ENCODE measurements at regions not wholly inside any gene's neighbourhood (a gene's known extent, or its start where the extent isn't known, plus 50 kb on each side); places are given as distances from the start of the nearest gene placed in this dataset.

DNA sequence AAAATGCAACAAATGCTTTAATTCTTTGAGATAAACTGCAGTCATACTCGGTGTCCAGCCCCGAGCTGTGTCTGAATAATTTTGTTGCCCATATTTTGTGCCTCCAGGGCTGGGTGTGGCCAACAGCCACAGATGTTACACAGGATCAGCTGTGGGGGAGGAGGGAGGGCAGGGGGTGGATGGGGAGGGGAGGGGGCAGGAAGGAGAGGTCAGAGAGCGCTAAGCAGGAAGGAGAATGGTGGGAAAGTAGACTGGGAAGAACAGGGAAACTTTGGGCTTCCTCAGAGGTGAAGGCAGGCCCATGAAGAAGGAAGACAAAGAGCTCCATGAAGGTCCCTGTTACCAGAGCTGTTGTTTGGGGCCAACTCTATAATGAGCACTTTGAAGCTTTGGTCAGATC, 295.8 kb downstream of the COG6 start:
- no peaks in the 10 kb centered on the region for H3K9me3 Mint-ChIP-seq
- H3K36me3 Mint-ChIP-seq (ENCODE audit: low read depth): peaks cover 3% of the 10 kb centered on the region
- H3K4me1 Mint-ChIP-seq (ENCODE audit: low read depth): peaks cover 18% of the 10 kb centered on the region
- H3K4me3 Mint-ChIP-seq: no peak overlapping the region
- peaks cover 20% of the 10 kb centered on the region for H3K27me3 Mint-ChIP-seq (ENCODE audit: low read depth)
- H3K27ac Mint-ChIP-seq: no peak overlapping the region

DNA sequence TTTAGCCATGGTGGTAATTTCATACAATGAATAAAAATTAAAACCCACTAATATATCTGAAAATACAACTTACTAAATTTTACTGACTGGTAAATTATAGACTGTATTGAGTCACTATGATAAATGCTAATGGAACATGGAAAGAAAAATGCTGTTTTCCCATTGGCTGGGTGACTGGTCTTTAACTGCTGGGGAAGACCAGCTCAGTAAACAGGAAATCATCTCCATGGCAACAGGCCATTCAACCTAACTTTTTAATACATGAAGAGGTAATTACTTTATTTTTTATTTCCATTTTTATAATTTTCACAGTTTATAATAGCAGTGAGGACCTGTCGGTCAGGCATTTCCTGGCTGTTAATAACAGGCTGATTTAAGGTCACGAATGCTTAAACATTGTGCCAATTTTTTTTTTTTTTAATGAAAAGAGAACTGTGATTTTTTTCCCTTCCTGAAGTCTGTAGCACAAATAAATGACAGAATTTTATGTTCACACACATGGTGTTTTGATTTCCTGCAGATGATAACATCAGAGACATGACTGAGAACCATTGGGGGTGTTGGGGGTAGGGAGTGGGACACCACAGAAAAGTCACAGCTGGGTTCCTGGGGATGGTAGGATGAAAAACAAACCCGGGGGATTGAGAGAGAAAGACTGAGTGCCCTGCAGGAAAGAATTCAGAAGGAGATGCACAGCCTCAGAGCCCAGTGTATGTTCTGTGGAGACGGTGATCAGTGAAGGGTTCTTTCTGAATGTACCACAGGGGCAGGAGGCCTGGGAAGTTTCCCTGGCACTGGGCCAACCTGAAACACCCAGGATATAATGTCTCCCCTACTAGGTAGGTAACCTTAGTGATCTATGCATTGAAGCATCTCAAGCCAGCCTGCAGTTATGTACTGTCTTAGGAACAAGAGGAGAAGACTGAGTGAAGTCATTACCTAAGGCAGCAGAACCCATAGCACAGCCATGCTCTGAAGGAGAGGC, 297.1 kb downstream of the COG6 start:
- Mint-ChIP-seq H3K27me3 (ENCODE audit: low read depth) (peaks cover 18% of the 10 kb centered on the region), H3K4me3 (no peak overlapping the region), H3K36me3 (ENCODE audit: low read depth) (peaks cover 3% of the 10 kb centered on the region), H3K9me3 (no peaks in the 10 kb centered on the region), H3K27ac (no peak overlapping the region), H3K4me1 (ENCODE audit: low read depth) (peaks cover 28% of the 10 kb centered on the region)

DNA sequence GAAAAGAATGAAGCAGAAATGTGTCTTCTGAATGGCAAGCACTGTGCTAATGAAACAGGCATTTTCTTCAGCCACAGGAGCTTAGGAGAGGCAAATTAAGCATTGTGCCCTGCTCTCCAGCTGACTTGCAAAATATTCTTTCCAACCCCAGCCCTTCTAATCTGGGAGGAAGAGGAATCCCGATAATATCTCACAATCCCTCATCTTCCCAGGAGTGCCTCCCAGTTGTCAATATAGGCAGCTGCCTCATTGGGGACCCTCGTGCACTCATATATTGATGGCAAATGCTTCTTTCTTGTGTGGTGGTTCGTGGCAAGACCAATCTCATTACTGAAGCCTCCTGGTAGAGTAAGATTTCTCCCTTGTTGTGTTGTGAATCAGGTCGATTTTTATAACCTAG, 299.0 kb downstream of the COG6 start:
- H3K4me1 Mint-ChIP-seq (ENCODE audit: low read depth): peaks cover 38% of the 10 kb centered on the region
- H3K27me3 Mint-ChIP-seq (ENCODE audit: low read depth): peaks cover 5% of the 10 kb centered on the region
- H3K27ac Mint-ChIP-seq: no peak overlapping the region
- no peak overlapping the region for H3K4me3 Mint-ChIP-seq
- peaks cover 3% of the 10 kb centered on the region for H3K36me3 Mint-ChIP-seq (ENCODE audit: low read depth)
- no peaks in the 10 kb centered on the region for H3K9me3 Mint-ChIP-seq

DNA sequence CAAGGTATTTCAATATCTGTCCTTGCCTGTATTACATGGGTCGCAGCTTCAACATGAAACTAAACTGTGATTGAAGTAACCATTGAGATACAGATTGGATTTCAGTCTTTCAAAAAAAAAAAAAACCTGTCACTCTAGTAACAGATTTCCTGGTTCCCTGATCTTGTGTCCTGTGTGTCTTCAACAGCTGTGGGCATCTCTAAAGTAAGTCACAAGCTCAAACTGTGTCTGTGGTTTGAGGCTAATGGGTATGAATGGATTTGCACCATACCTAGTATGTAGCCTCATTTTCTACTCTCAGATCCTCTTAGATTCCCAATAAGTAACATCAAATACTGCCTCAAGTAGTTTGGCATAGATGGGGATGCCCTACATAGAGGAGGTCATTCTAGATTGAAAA, 300.1 kb downstream of the COG6 start:
- Mint-ChIP-seq H3K9me3 (no peaks in the 10 kb centered on the region), H3K36me3 (ENCODE audit: low read depth) (peaks cover 3% of the 10 kb centered on the region), H3K27ac (no peak overlapping the region), H3K27me3 (ENCODE audit: low read depth) (no peaks in the 10 kb centered on the region), H3K4me3 (no peak overlapping the region), H3K4me1 (ENCODE audit: low read depth) (peaks cover 39% of the 10 kb centered on the region)

DNA sequence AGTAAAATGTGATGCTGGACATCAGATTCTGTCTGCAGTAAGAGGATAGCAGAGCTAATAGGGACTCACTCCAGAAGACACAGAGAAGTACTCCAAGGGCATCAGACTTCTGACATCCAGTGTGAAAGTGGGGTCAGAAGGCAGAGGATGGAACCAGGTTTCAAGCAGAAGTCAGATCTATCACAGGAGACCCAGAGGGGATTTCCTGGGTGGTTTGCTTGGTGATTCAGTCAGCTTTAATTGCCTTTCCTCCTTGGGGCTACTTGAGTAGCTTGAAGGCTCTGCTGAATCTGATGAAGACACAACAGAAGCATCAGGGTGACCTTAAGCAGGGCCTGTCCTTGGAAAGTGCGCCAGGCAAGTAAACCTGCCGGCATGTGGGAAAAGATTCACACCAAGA, 300.6 kb downstream of the COG6 start:
- no peaks in the 10 kb centered on the region for H3K27me3 Mint-ChIP-seq (ENCODE audit: low read depth)
- peak overlapping the region; percentile 72 for H3K27ac Mint-ChIP-seq
- H3K4me3 Mint-ChIP-seq: peak overlapping the region; percentile 62
- H3K9me3 Mint-ChIP-seq: no peaks in the 10 kb centered on the region
- H3K36me3 Mint-ChIP-seq (ENCODE audit: low read depth): peaks cover 3% of the 10 kb centered on the region
- H3K4me1 Mint-ChIP-seq (ENCODE audit: low read depth): peaks cover 39% of the 10 kb centered on the region

DNA sequence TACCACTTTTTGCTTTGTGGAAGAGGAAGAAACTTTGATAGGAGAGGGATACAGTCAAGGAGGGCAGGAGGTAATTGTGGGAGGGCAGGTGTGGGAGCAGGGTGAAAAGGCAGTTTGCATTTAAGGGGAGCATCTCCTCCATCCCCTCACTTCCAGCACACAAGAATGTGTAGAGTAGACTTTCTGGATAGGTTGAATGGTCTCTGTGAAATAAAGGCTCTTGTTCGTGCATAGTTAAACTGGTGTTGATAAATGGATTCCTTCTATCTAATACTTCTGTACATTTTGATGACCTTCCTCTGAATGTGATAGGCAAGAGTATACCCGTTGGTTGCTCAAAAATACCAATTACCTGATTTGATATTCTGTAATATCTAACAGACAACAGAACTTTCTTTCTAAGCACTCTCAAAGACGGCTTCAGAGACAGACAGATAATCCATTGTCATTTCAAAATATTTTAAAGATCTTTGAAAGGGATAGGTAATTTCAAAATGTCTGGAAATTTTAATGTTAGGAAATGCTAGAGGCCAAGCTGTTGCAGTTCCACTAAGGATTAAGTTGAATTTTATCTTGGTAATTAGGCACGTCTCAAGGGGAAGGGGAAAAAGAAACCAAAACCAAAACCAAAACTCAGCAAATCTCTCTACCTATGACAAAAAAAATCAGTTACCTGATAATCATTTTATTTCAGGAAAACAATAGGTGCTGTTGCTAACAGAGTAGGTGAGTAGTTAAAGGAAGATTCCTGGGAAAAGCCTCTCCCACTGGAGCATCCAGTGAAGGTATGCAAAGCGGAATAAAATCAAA, 302.6 kb downstream of the COG6 start:
- Mint-ChIP-seq H3K36me3 (ENCODE audit: low read depth) (peaks cover 3% of the 10 kb centered on the region), H3K4me1 (ENCODE audit: low read depth) (peaks cover 33% of the 10 kb centered on the region), H3K9me3 (no peaks in the 10 kb centered on the region), H3K27ac (peak overlapping the region; percentile 71), H3K4me3 (peak overlapping the region; percentile 69), H3K27me3 (ENCODE audit: low read depth) (peaks cover 6% of the 10 kb centered on the region)

DNA sequence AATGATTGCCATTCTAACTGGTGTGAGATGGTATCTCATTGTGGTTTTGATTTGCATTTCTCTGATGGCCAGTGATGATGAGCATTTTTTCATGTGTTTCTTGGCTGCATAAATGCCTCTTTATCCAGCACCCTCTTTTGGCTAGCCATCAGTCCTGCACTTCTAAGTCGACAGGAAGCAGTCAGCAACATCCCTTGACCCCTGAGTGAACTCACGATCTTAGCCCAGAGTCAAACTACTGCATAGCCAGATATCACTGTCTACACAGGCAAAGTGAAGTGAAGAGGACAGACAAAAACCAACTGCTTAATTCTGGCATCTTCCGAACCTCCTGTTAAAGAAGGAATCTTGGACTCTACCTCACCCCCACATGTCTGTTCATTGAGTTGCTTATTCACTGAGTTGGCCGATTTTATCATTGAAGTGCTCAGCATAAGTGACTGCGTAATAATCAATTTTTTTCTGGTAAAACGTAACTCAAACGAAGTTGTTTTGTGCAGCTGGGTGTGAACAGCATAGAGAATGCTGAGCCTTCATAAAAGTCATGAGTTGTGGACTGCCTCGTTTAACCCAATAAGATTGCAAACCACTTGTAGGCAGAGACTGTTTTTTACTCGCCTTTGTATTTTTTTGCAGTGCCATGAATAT, 304.2 kb downstream of the COG6 start:
- H3K4me3 Mint-ChIP-seq: no peak overlapping the region
- H3K9me3 Mint-ChIP-seq: no peaks in the 10 kb centered on the region
- peaks cover 6% of the 10 kb centered on the region for H3K27me3 Mint-ChIP-seq (ENCODE audit: low read depth)
- H3K4me1 Mint-ChIP-seq (ENCODE audit: low read depth): peaks cover 31% of the 10 kb centered on the region
- H3K27ac Mint-ChIP-seq: no peak overlapping the region
- H3K36me3 Mint-ChIP-seq (ENCODE audit: low read depth): peaks cover 3% of the 10 kb centered on the region

DNA sequence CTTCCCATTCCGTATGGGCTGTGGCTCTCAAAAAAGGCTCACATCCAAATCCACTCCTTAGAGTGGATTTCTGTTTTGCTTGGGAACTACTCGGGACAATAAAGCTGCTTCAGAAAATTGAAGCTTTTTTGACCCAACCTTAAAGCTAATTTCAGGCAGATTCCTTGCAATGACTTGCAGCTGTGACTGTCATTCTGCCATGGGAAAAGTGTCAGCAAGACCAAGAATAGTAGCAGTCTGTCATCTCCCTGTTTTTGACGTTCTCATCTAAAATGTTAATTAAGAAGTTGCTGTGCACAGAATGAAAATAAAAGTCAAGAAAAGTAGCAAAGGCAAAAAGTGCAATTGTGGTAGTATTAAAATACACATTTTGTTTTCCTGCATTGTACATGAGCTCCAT, 304.7 kb downstream of the COG6 start:
- Mint-ChIP-seq H3K27ac (no peak overlapping the region), H3K9me3 (no peaks in the 10 kb centered on the region)

DNA sequence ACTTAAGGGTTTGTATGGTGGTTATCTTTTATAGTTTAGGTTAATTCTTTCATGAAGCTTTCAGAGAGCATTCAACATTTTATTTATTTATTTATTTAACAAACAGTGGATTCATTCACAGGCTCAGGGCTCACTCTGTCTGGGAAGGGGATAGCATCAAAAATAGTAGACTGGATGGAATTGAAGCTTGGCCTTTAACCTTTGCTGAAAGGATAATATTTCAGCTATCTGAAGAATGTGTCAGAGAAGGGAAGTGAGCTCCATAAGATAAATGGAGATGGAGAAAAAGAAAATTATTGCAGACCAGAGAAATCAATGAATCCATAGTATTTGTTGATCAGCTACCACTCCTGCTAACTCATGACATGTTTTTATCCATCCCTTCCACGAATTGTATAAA, 305.6 kb downstream of the COG6 start:
- Mint-ChIP-seq H3K9me3 (no peaks in the 10 kb centered on the region), H3K36me3 (ENCODE audit: low read depth) (peaks cover 3% of the 10 kb centered on the region), H3K4me1 (ENCODE audit: low read depth) (peaks cover 24% of the 10 kb centered on the region), H3K27ac (no peak overlapping the region), H3K27me3 (ENCODE audit: low read depth) (peaks cover 6% of the 10 kb centered on the region), H3K4me3 (no peak overlapping the region)

More for the DNA sequence above, 304.7 kb downstream of the COG6 start:
- H3K4me3 Mint-ChIP-seq: no peak overlapping the region
- peaks cover 3% of the 10 kb centered on the region for H3K36me3 Mint-ChIP-seq (ENCODE audit: low read depth)
- peaks cover 6% of the 10 kb centered on the region for H3K27me3 Mint-ChIP-seq (ENCODE audit: low read depth)
- H3K4me1 Mint-ChIP-seq (ENCODE audit: low read depth): peaks cover 31% of the 10 kb centered on the region

DNA sequence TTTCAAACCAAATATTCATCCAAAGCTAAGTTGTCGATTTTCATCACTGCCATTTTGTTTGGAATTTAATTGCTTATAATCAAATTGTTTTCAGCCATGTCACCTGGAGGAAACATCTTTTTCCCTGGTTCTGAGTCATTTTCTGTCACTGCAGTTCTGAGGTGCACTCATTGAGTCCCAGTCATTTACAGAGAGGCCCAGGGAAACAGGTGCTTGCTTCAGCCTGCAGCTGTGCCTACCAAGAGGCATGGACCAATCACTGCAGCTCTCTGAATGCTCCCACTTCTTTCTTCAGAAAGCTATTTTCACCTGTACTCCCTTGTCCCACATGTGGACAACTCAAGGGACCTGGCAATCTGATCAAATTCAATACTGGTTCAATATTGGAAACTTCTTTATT, 308.1 kb downstream of the COG6 start:
- Mint-ChIP-seq H3K4me1 (ENCODE audit: low read depth) (peaks cover 2% of the 10 kb centered on the region), H3K27ac (no peak overlapping the region), H3K4me3 (no peak overlapping the region), H3K9me3 (peaks cover 2% of the 10 kb centered on the region), H3K36me3 (ENCODE audit: low read depth) (no peaks in the 10 kb centered on the region), H3K27me3 (ENCODE audit: low read depth) (peaks cover 17% of the 10 kb centered on the region)

DNA sequence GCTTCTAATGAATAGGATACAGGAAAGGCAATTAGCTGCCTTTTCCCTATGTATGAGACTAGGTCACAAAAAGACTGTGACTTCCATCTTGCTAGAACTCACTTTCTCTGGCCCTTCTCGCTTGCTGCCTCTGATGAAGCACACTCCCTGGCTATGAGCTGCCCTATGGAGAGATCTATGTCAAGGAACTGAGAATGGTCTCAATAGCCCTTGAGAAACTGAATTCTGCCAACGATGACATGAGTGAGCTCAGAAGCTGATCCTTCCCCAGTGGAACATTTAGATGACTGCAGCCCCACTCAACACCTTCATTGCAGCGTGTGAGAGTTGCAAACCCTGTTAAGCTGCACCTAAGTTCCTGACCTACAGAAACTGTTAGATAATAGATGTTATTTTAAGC, 309.8 kb downstream of the COG6 start:
- H3K4me3 Mint-ChIP-seq: no peak overlapping the region
- H3K27me3 Mint-ChIP-seq (ENCODE audit: low read depth): peaks cover 19% of the 10 kb centered on the region
- no peaks in the 10 kb centered on the region for H3K4me1 Mint-ChIP-seq (ENCODE audit: low read depth)
- peaks cover 2% of the 10 kb centered on the region for H3K36me3 Mint-ChIP-seq (ENCODE audit: low read depth)
- H3K9me3 Mint-ChIP-seq: peaks cover 4% of the 10 kb centered on the region
- H3K27ac Mint-ChIP-seq: no peak overlapping the region

DNA sequence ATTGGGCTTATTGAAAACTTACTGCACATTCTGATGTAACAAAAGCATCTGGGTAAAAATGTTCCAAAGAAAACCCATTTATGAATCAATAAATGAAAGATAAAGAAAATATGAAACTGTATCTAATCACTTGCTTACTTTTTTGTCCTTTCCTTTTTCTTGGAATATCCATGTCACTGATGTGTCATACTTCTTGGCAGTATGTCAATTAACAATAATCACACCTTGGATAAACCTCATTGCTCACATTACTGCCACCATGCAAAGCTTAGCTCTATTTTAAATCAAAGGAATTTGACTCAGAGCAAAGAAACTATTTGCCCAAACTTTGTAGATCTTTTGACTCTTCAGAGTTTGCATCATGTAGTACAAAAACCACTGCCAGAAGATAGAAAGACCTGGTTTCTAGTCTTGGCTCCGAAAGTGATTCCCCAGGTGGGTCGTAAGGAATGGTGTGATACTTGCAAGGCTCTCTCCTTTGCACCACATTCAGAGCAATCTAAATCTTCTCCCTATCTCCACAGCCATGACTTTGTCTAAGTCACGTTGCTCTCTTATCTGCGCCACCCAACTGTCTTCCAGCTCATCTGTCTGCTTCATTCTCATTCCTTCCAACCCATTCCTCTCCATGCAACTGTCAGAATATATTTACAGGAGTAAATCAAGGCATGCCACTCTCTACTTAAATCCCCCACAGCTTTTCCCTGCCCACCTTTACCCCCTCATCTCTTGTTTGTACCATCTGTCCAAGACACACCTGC, 311.9 kb downstream of the COG6 start:
- peaks cover 2% of the 10 kb centered on the region for H3K36me3 Mint-ChIP-seq (ENCODE audit: low read depth)
- H3K27me3 Mint-ChIP-seq (ENCODE audit: low read depth): peaks cover 24% of the 10 kb centered on the region
- H3K4me3 Mint-ChIP-seq: no peak overlapping the region
- no peak overlapping the region for H3K27ac Mint-ChIP-seq
- no peaks in the 10 kb centered on the region for H3K4me1 Mint-ChIP-seq (ENCODE audit: low read depth)
- peaks cover 4% of the 10 kb centered on the region for H3K9me3 Mint-ChIP-seq

DNA sequence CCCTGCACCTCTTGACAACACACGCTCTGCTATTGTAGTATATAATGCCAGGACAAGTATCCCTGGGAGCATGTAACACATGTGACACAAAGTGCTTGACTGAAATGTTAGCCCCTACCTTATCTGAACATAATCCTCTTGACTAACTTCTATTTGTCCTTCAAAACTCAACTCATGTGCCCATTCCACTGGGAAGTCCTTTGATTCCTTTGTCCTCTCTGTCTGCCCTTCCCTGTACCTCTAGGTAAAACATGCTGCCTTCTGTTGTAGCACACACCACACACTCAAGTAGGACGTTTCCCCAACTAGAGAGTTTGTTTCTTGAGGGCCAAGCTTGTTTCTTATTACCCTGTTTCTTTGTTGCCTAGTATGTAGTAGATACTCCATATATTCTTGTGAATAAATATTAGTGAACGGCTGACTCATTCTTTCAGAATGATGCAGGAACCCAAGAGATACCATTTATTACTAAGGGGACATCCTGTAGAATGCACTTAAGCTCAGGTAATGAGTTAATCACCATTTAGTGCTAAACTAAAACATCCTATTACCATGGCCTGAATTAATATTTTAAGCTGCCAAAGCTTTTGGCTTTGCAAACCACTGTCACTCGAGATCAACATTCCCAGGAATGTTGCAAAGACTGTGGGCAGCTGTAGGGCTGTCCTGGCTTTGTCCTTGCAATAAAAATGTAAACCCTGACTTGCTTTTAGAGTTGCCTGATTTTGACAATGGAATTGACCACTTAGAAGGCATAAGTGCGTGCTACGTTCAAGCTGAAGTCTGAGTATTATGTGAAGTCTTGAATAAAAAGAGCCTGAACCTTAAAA, 313.4 kb downstream of the COG6 start:
- Mint-ChIP-seq H3K4me3 (no peak overlapping the region), H3K4me1 (ENCODE audit: low read depth) (no peaks in the 10 kb centered on the region), H3K27me3 (ENCODE audit: low read depth) (peaks cover 23% of the 10 kb centered on the region), H3K36me3 (ENCODE audit: low read depth) (peaks cover 2% of the 10 kb centered on the region), H3K27ac (no peak overlapping the region), H3K9me3 (peaks cover 4% of the 10 kb centered on the region)

Data from T-helper 1 cell treated with Interleukin-12 subunit alpha and Interleukin-12 subunit beta and Interleukin-4 antibody, amounts not matched to agents 30 μg/mL and 1 μg/mL, for 36 hours (primary cell).